Right lobe of liver (tissue), 6 donors: ENCODE measurements at regions not wholly inside any gene's neighbourhood (a gene's known extent, or its start where the extent isn't known, plus 50 kb on each side); places are given as distances from the start of the nearest gene placed in this dataset.

ENCODE experiments used
- ATAC-seq, 4 donors: fragments of 200-7000 bp; cut with Tn5 transposase; one replicate each; pipeline ENCODE4 v1.9.1; 2020; ENCODE audit warnings: mild to moderate bottlenecking in 4 of 4, moderate library complexity in 4 of 4
- DNase-seq, 3 donors: peaks; one replicate each; pipeline ENCODE4 v3.0.0-alpha.2; 2020
- H3K27ac ChIP-seq, 3 donors: fragments of 200-600 bp; one replicate each; pipeline ENCODE4 v1.8.0; 2022
- H3K27me3 ChIP-seq, 2 donors: fragments of 200-600 bp; one replicate each; pipeline ENCODE4 v1.8.0; 2022
- H3K36me3 ChIP-seq, 4 donors: fragments of 200-600 bp; sonication (generic) in 1 of 4; one replicate each; pipeline versions ENCODE4 v1.5.1 to v1.8.0; 2017 to 2022; ENCODE audit warnings: control low read depth in 1 of 4
- H3K4me1 ChIP-seq, 4 donors: fragments of 200-600 bp; sonication (generic) in 1 of 4; one replicate each; pipeline versions ENCODE4 v1.5.1 to v1.8.0; 2017 to 2022; ENCODE audit warnings: control low read depth in 1 of 4
- H3K4me3 ChIP-seq, 3 donors: fragments of 200-600 bp; one replicate each; pipeline ENCODE4 v1.8.0; 2022
- H3K9me3 ChIP-seq, 4 donors: fragments of 200-600 bp; sonication (generic) in 1 of 4; one replicate each; pipeline versions ENCODE4 v1.5.1 to v1.8.0; 2017 to 2022; ENCODE audit warnings: control low read depth in 1 of 4
- POLR2A ChIP-seq: fragments of 450-650 bp; IDR thresholded peaks from one replicate; pipeline ENCODE4 v1.6.1; 2017; ENCODE audit warnings: antibody characterized with exemption, mild to moderate bottlenecking
- WGBS: methylation state at CpG from one replicate; pipeline ENCODE4 v1.1.6; 2018; ENCODE audit warnings: low coverage, low lambda C conversion rate; ENCODE audit not compliant: insufficient coverage; ENCODE audit errors: missing lambda C conversion rate; 5-methylcytosine and 5-hydroxymethylcytosine counted together
- intact Hi-C, 2 donors: fragments of 100-400 bp; cut with DNase I; formaldehyde crosslinking; loops; one replicate each; pipeline versions ENCODE4 v1.11.2 to v1.14.1; 2022
- TF ChIP-seq, protein P1 (sequence below), 4 donors: fragments of 200-600 bp in 3 of 4; fragments of 450-650 bp in 1 of 4; IDR thresholded peaks; one replicate each; pipeline versions ENCODE4 v1.5.1 to v1.8.0; 2016 to 2022; ENCODE audit warnings: antibody characterized with exemption in 4 of 4, mild to moderate bottlenecking in 2 of 4
- donor health status: DM: no; HTN: yes; CAD: no.
- donor health status: DM: no; HTN: no; CAD: no.
- donor health status: DM: no; HTN: no; CAD: no.
- donor health status: DM: no; HTN: yes; CAD: no.
- donor health status: DM: no; HTN: yes; CAD: no.

DNA sequence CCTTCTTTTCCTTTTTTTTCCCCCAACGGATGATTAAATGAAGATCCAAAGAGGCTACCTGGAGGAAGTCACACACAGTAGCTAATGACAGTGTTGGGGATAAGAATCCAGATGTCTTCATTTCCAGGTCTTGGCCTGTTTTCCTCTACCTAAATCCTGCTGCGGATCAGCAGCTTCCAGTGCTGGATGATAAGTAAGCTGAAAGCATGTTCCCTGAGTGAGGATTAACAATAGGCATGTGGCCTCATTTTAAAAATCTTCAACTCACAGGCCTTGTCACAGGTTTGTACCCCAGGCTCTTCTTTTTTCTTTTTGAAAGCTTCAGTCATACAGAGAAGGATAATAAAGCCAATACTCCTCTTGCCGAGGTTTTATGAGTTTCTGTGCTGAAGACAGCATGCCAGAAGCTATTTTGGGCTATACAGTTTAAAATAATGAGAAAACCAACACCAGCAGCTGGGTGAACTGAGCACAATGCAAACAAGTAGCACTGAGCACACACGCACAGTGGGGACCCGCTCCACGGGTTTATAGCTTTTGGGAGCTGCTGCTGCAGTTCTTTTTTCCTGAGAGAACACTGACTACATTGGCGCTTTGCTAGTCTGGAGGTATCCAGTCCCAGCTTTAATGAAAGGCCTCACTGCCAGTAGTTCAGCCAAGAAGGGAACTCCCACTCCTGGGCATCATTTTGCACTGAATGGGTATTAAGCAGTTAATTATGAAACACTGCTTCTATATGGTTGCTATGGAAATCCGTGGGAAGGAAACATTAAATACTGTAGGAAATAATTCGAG is 184.2 kb upstream of the CTSO start:
- Histone ChIP-seq H3K27me3 (no peaks in the 10 kb centered on the region), H3K9me3 (no peaks in the 10 kb centered on the region), H3K36me3 (no peaks in the 10 kb centered on the region), H3K27ac (no peak overlapping the region), H3K4me1 (no peaks in the 10 kb centered on the region), H3K4me3 (no peak overlapping the region)
- WGBS: 53% methylated on average over 6 of the region's 9 CpGs
- intact Hi-C loops: no loop called here
- ATAC-seq: no peak
- TF ChIP-seq, protein P1, sequence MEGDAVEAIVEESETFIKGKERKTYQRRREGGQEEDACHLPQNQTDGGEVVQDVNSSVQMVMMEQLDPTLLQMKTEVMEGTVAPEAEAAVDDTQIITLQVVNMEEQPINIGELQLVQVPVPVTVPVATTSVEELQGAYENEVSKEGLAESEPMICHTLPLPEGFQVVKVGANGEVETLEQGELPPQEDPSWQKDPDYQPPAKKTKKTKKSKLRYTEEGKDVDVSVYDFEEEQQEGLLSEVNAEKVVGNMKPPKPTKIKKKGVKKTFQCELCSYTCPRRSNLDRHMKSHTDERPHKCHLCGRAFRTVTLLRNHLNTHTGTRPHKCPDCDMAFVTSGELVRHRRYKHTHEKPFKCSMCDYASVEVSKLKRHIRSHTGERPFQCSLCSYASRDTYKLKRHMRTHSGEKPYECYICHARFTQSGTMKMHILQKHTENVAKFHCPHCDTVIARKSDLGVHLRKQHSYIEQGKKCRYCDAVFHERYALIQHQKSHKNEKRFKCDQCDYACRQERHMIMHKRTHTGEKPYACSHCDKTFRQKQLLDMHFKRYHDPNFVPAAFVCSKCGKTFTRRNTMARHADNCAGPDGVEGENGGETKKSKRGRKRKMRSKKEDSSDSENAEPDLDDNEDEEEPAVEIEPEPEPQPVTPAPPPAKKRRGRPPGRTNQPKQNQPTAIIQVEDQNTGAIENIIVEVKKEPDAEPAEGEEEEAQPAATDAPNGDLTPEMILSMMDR (IDR thresholded peaks at IDR 0.05): no peak
- no peak for TF ChIP-seq POLR2A
- no peak for DNase-seq

DNA sequence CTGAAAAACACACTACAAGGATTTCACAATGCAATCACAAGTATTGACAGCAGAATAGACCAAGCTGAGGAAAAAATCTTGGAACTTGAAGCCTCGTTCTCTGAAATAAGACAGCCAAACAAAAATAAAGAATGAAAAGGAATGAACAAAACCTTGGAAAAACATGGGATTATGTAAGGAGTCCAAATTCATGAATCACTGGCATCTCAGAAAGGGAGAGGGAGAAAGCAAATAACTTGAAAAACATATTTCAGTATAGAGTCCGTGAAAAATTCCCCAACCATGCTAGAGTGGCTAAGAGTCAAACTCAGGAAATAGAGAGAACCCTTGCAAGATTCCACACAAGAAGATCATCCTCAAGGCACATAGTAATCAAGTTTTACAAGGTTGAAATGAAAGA is 178.5 kb upstream of the CTSO start:
- intact Hi-C loops: no loop called here
- 49% methylated on average over 2 of the region's 2 CpGs for WGBS
- Histone ChIP-seq H3K36me3 (no peaks in the 10 kb centered on the region), H3K9me3 (no peaks in the 10 kb centered on the region), H3K4me1 (no peaks in the 10 kb centered on the region), H3K27me3 (no peaks in the 10 kb centered on the region), H3K27ac (no peak overlapping the region), H3K4me3 (no peak overlapping the region)
- DNase-seq: no peak
- no peak for ATAC-seq
- no peak for TF ChIP-seq POLR2A
- TF ChIP-seq, protein P1 (IDR thresholded peaks at IDR 0.05): no peak

DNA sequence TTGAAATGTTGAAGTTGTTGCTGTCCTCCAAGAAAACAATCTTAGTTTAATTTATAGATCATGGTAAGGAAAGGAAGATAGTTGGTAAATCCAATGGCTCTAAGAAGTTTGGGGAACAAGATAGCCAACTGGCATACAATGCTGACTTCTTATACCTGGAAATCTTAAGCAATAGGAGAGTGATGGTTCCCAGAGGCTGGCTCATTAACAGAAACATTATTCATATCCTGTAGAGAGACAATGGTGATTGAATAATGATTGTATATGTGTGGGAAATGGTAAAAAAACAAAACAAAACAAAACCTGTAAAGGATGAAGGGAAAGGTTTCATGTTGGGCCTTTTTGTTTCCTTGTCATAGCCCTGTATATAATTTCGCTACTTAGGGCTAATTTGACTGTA is 174.9 kb upstream of the CTSO start:
- H3K4me3 ChIP-seq: no peak overlapping the region
- TF ChIP-seq, protein P1 (IDR thresholded peaks at IDR 0.05): no peak
- TF ChIP-seq POLR2A: no peak
- H3K9me3 ChIP-seq: no peaks in the 10 kb centered on the region
- ATAC-seq (no peak), DNase-seq (no peak)
- H3K27me3 ChIP-seq: no peaks in the 10 kb centered on the region
- no peak overlapping the region for H3K27ac ChIP-seq
- 35% methylated on average over 1 of the region's 1 CpG for WGBS
- H3K4me1 ChIP-seq: no peaks in the 10 kb centered on the region
- intact Hi-C loops: no loop called here
- no peaks in the 10 kb centered on the region for H3K36me3 ChIP-seq

DNA sequence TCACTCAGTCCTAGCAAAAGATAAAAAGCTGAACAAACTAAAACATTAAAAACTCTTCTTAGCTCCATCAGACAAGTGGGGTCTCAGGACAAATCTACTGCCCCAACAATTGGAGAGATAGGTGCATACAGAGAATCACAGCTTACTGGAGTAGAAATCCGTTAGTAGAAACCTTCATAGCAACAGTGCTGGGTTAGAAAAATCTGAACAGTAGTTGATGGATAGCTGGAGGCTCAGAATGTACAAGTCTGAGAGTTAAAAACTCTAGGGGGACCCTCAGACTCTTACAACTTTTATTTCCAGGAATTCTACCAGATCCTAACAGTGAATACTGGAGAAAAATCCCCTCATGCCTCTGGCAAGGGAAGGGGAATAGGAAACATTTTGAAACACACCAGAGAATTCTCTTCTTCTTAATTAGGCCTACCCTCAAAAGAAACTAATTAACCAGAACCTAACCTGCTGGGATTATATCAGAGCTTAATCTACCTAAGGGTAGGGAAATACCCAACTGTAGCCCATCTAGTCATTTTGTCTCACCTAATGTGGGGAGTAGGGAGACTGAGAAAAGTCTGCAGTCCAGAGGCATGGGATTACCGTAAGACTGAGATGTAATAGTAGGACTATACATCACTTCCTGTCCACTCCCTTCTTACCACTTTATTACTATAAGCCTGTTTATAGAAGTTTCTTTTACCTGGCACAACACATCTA is 165.0 kb upstream of the CTSO start:
- no peak for ATAC-seq
- intact Hi-C loops: no loop called here
- 43% methylated on average over 2 of the region's 2 CpGs for WGBS

More for the DNA sequence above, 165.0 kb upstream of the CTSO start:
- no peaks in the 10 kb centered on the region for H3K4me1 ChIP-seq
- no peak for DNase-seq
- H3K27ac ChIP-seq: no peak overlapping the region
- no peaks in the 10 kb centered on the region for H3K36me3 ChIP-seq
- H3K27me3 ChIP-seq: no peaks in the 10 kb centered on the region
- H3K4me3 ChIP-seq: no peak overlapping the region
- no peaks in the 10 kb centered on the region for H3K9me3 ChIP-seq
- TF ChIP-seq, protein P1 (IDR thresholded peaks at IDR 0.05): no peak
- no peak for TF ChIP-seq POLR2A
